ENCODE measurements at regions not wholly inside any gene's neighbourhood (a gene's known extent, or its start where the extent isn't known, plus 50 kb on each side); places are given as distances from the start of the nearest gene placed in this dataset.

GRCh38 chr1:222413991-222414549, 133.8 kb downstream of the HHIPL2 start:
- H3F3A ChIP-seq (ENCODE audit: insufficient read depth, low read length, poor library complexity, severe bottlenecking) = no peaks in the 10 kb centered on the region
- peaks cover 3% of the 10 kb centered on the region for H3K9me3 ChIP-seq (ENCODE audit: low read length)
- no peak overlapping the region for H3K9ac ChIP-seq (ENCODE audit: low read length)
- H4K20me1 ChIP-seq (ENCODE audit: insufficient read depth) = no peaks in the 10 kb centered on the region
- no peaks in the 10 kb centered on the region for H3K9me2 ChIP-seq (ENCODE audit: insufficient read depth, low read length)
- no peak overlapping the region for H2AFZ ChIP-seq (ENCODE audit: low read depth, low read length)
- no peak overlapping the region for H3K27ac ChIP-seq (ENCODE audit: low read length)
- H3K4me3 ChIP-seq (ENCODE audit: low read length) = no peak overlapping the region
- TF ChIP-seq EZH2 (IDR thresholded peaks at IDR 0.05; ENCODE audit: borderline replicate concordance, insufficient read depth, low read length, poor library complexity, severe bottlenecking) = no peak
- TF ChIP-seq MXI1 (conservative IDR thresholded peaks at IDR 0.05; ENCODE audit: poor library complexity, severe bottlenecking) = no peak
- TF ChIP-seq REST (IDR thresholded peaks at IDR 0.05; ENCODE audit: borderline replicate concordance) = no peak
- no peak for TF ChIP-seq TAF1 (IDR thresholded peaks at IDR 0.05; ENCODE audit: low read depth)
- TF ChIP-seq RAD21 (conservative IDR thresholded peaks at IDR 0.05) = no peak
- TF ChIP-seq CTCF (IDR thresholded peaks at IDR 0.05; ENCODE audit: poor library complexity, severe bottlenecking) = no peak
- no peak for TF ChIP-seq EP300 (conservative IDR thresholded peaks at IDR 0.05; ENCODE audit: poor library complexity, severe bottlenecking)
- no peak for TF ChIP-seq POLR2AphosphoS5 (IDR thresholded peaks at IDR 0.05)
- no peak for TF ChIP-seq SMC3 (conservative IDR thresholded peaks at IDR 0.05; ENCODE audit: poor library complexity)
- H3K36me3 ChIP-seq (ENCODE audit: insufficient read depth, low read length) = no peaks in the 10 kb centered on the region
- H3K79me2 ChIP-seq (replicated peaks; ENCODE audit: insufficient read depth, low read length) = no peaks in the 10 kb centered on the region
- H3K4me2 ChIP-seq (ENCODE audit: low read length) = no peak overlapping the region
- no peaks in the 10 kb centered on the region for H3K27me3 ChIP-seq (ENCODE audit: insufficient read depth, low read depth, low read length)

- Histone ChIP-seq H3K9me3 (ENCODE audit: low read length) (peaks cover 3% of the 10 kb centered on the region), H4K20me1 (ENCODE audit: insufficient read depth) (no peaks in the 10 kb centered on the region)
Observed at GRCh38 chr1:222413436-222413835, 134.5 kb downstream of the HHIPL2 start.

More at GRCh38 chr1:222413436-222413835, 134.5 kb downstream of the HHIPL2 start:
- no peak overlapping the region for H3K4me2 ChIP-seq (ENCODE audit: low read length)
- no peak overlapping the region for H2AFZ ChIP-seq (ENCODE audit: low read depth, low read length)
- H3K27me3 ChIP-seq (ENCODE audit: insufficient read depth, low read depth, low read length) = no peaks in the 10 kb centered on the region
- no peaks in the 10 kb centered on the region for H3F3A ChIP-seq (ENCODE audit: insufficient read depth, low read length, poor library complexity, severe bottlenecking)
- H3K9ac ChIP-seq (ENCODE audit: low read length) = no peak overlapping the region
- no peaks in the 10 kb centered on the region for H3K79me2 ChIP-seq (replicated peaks; ENCODE audit: insufficient read depth, low read length)
- H3K9me2 ChIP-seq (ENCODE audit: insufficient read depth, low read length) = no peaks in the 10 kb centered on the region
- H3K4me3 ChIP-seq (ENCODE audit: low read length) = no peak overlapping the region
- H3K36me3 ChIP-seq (ENCODE audit: insufficient read depth, low read length) = no peaks in the 10 kb centered on the region
- no peak overlapping the region for H3K27ac ChIP-seq (ENCODE audit: low read length)
- TF ChIP-seq POLR2AphosphoS5 (IDR thresholded peaks at IDR 0.05) (no peak), CTCF (IDR thresholded peaks at IDR 0.05; ENCODE audit: poor library complexity, severe bottlenecking) (no peak), REST (IDR thresholded peaks at IDR 0.05; ENCODE audit: borderline replicate concordance) (no peak), EZH2 (IDR thresholded peaks at IDR 0.05; ENCODE audit: borderline replicate concordance, insufficient read depth, low read length, poor library complexity, severe bottlenecking) (no peak), RAD21 (conservative IDR thresholded peaks at IDR 0.05) (no peak), SMC3 (conservative IDR thresholded peaks at IDR 0.05; ENCODE audit: poor library complexity) (no peak), EP300 (conservative IDR thresholded peaks at IDR 0.05; ENCODE audit: poor library complexity, severe bottlenecking) (no peak), TAF1 (IDR thresholded peaks at IDR 0.05; ENCODE audit: low read depth) (no peak), MXI1 (conservative IDR thresholded peaks at IDR 0.05; ENCODE audit: poor library complexity, severe bottlenecking) (no peak)

Measured in neural cell (in vitro differentiated cells).